Neural cell (in vitro differentiated cells): ENCODE measurements at regions not wholly inside any gene's neighbourhood (a gene's known extent, or its start where the extent isn't known, plus 50 kb on each side); places are given as distances from the start of the nearest gene placed in this dataset.

Source experiments
- CTCF ChIP-seq: fragments of 450-650 bp; IDR thresholded peaks from 2 replicates; pipeline ENCODE4 v1.5.1; 2014; ENCODE audit warnings: antibody characterized with exemption, mild to moderate bottlenecking, moderate library complexity; ENCODE audit not compliant: poor library complexity, severe bottlenecking
- EZH2 ChIP-seq: fragments of 200-600, 300-800 bp; shearing (Covaris generic), sonication (generic); IDR thresholded peaks from 2 replicates; pipeline ENCODE4 v1.6.1; 2014; ENCODE audit warnings: antibody characterized with exemption, low read length, borderline replicate concordance, mild to moderate bottlenecking; ENCODE audit not compliant: insufficient read depth, poor library complexity, severe bottlenecking
- POLR2AphosphoS5 ChIP-seq: IDR thresholded peaks from 2 replicates; pipeline ENCODE4 v1.6.1; 2012
- RAD21 ChIP-seq: fragments of 450-650 bp; conservative IDR thresholded peaks from 2 replicates; pipeline ENCODE4 v1.6.1; 2014; ENCODE audit warnings: antibody characterized with exemption, mild to moderate bottlenecking, moderate library complexity

- TF ChIP-seq RAD21, result no peak
- no peak for TF ChIP-seq CTCF
- no peak for TF ChIP-seq EZH2
- TF ChIP-seq POLR2AphosphoS5, result no peak
Measured at GRCh38 chr7:33804140-33804660, 101.1 kb upstream of the BMPER start.
